HEK293 (cell line): ENCODE measurements at regions not wholly inside any gene's neighbourhood (a gene's known extent, or its start where the extent isn't known, plus 50 kb on each side); places are given as distances from the start of the nearest gene placed in this dataset.
"Not testable (repeated sequence)": the region's sequence is repeated elsewhere in the genome, so short reads cannot be mapped to it uniquely, and the experiment has no call there.

Experiments used
- BCL11A ChIP-seq: fragments of 450-650 bp; formaldehyde crosslinking; IDR thresholded peaks from 2 replicates; pipeline ENCODE4 v1.5.1; 2016; ENCODE audit warnings: low read depth, missing biosample characterization, missing genetic modification characterization
- CTCF ChIP-seq: fragments of 450-650 bp; formaldehyde crosslinking; IDR thresholded peaks from 2 replicates; pipeline ENCODE4 v1.5.1; 2016; ENCODE audit warnings: missing biosample characterization, missing genetic modification characterization
- GLI2 ChIP-seq: fragments of 450-650 bp; formaldehyde crosslinking; IDR thresholded peaks from 2 replicates; pipeline ENCODE4; 2017; ENCODE audit warnings: missing biosample characterization, missing genetic modification characterization, low read depth, borderline replicate concordance
- HOXA7 ChIP-seq: sonication (generic); formaldehyde crosslinking; IDR thresholded peaks from 2 replicates; pipeline ENCODE4 v1.8.1; 2022; ENCODE audit warnings: missing genetic modification reagents, borderline replicate concordance
- KLF16 ChIP-seq: fragments of 450-650 bp; formaldehyde crosslinking; IDR thresholded peaks from 2 replicates; pipeline ENCODE4 v1.5.1; 2017; ENCODE audit warnings: missing biosample characterization, missing genetic modification characterization
- PBX3 ChIP-seq: sonication (generic); formaldehyde crosslinking; IDR thresholded peaks from 2 replicates; pipeline ENCODE4 v1.8.1; 2022; ENCODE audit warnings: mild to moderate bottlenecking, moderate library complexity, missing genetic modification reagents
- TSHZ1 ChIP-seq: fragments of 450-650 bp; formaldehyde crosslinking; IDR thresholded peaks from 2 replicates; pipeline ENCODE4 v1.5.1; 2016; ENCODE audit warnings: missing biosample characterization, missing genetic modification characterization, borderline replicate concordance
- YY1 ChIP-seq: fragments of 450-650 bp; formaldehyde crosslinking; IDR thresholded peaks from 2 replicates; pipeline ENCODE4 v1.5.1; 2018; ENCODE audit warnings: missing biosample characterization, missing genetic modification characterization
- ZFHX2 ChIP-seq: fragments of 450-650 bp; formaldehyde crosslinking; conservative IDR thresholded peaks from 2 replicates; pipeline ENCODE4 v1.5.1; 2016; ENCODE audit warnings: missing biosample characterization, missing genetic modification characterization
- ZNF292 ChIP-seq: fragments of 450-650 bp; formaldehyde crosslinking; IDR thresholded peaks from 2 replicates; pipeline ENCODE4 v1.5.1; 2016; ENCODE audit warnings: low read depth, missing biosample characterization, missing genetic modification characterization, borderline replicate concordance
- ZNF324 ChIP-seq: fragments of 450-650 bp; formaldehyde crosslinking; IDR thresholded peaks from 2 replicates; pipeline ENCODE4 v1.5.1; 2016; ENCODE audit warnings: missing biosample characterization, missing genetic modification characterization
- ZNF513 ChIP-seq: fragments of 450-650 bp; IDR thresholded peaks from 2 replicates; pipeline ENCODE4 v1.5.1; 2018; ENCODE audit warnings: missing biosample characterization, missing genetic modification characterization
- ZNF76 ChIP-seq: fragments of 450-650 bp; formaldehyde crosslinking; IDR thresholded peaks from 2 replicates; pipeline ENCODE4; 2016; ENCODE audit warnings: low read depth, missing biosample characterization, missing genetic modification characterization, borderline replicate concordance

GRCh38 chr4:131967646-131968045 is 1181.4 kb upstream of the PCDH10 start:
- TF ChIP-seq ZNF513; CTCF; HOXA7 (CRISPR knock-in tag); PBX3 (CRISPR knock-in tag); ZFHX2 (tag by site-specific recombination); KLF16 (tag by site-specific recombination); TSHZ1 (tag by site-specific recombination); ZNF324 (tag by site-specific recombination); YY1; BCL11A (tag by site-specific recombination); ZNF292 (tag by site-specific recombination); GLI2 (tag by site-specific recombination); ZNF76 (tag by site-specific recombination): not testable (repeated sequence)
